GM12878 (cell line): ENCODE measurements at regions not wholly inside any gene's neighbourhood (a gene's known extent, or its start where the extent isn't known, plus 50 kb on each side); places are given as distances from the start of the nearest gene placed in this dataset.

Experiments used
- ATAC-seq: fragments of 200-7000 bp; cut with Tn5 transposase; 3 replicates; pipeline ENCODE4 v1.9.1; 2020; ENCODE audit warnings: mild to moderate bottlenecking, moderate library complexity
- BruUV-seq: library from RNA; stranded (reverse); fragments of 400-500 nt; replicated peaks from 2 replicates; lab custom pipeline; 2021; lab: Mats Ljungman, UMichigan
- CTCF ChIA-PET: fragments of 300-600 bp; sonication (Branson Sonifier 250); formaldehyde crosslinking; extraction: SDS; loops from one replicate; lab custom pipeline; 2021; ENCODE audit warnings: inconsistent platforms; lab: Yijun Ruan, JAX
- POLR2A ChIA-PET: fragments of 350-600 bp; formaldehyde crosslinking; extraction: SDS; loops from one replicate; lab custom pipeline; 2021; ENCODE audit warnings: inconsistent platforms; lab: Charles Lee
- RAD21 ChIA-PET: fragments of 300-600 bp; sonication (Branson Sonifier 250); formaldehyde crosslinking; loops from one replicate; lab custom pipeline; 2023; ENCODE audit warnings: antibody characterized with exemption; ENCODE audit not compliant: unreplicated experiment; lab: Charles Lee
- SMC1A ChIA-PET: fragments of 300-600 bp; sonication (Branson Sonifier 250); formaldehyde crosslinking; loops from one replicate; lab custom pipeline; 2023; ENCODE audit not compliant: unreplicated experiment, uncharacterized antibody; lab: Charles Lee
- DNase-seq: peaks from one replicate; pipeline ENCODE4 v3.0.0-alpha.2; 2011; ENCODE audit warnings: low read depth, low spot score
- FAIRE-seq: peaks from 3 replicates; lab custom pipeline; 2011; peaks lifted over from hg19 to GRCh38; lab: Jason Lieb, UNC
- H2AFZ ChIP-seq: 2 replicates; pipeline ENCODE4 v1.6.0; 2011; ENCODE audit warnings: low read depth, low read length, control low read depth; ENCODE audit not compliant: control insufficient read depth
- H3K27ac ChIP-seq: 2 replicates; pipeline ENCODE4 v1.5.1; 2011; ENCODE audit warnings: control low read depth; ENCODE audit not compliant: control insufficient read depth, insufficient read depth
- H3K27me3 ChIP-seq, 2 experiments: replicated peaks in 1 of 2; 2 replicates each; pipeline versions ENCODE4 v1.6.0 to v1.6.1; 2011; ENCODE audit warnings: low read length in 1 of 2; ENCODE audit not compliant: control insufficient read depth in 2 of 2, insufficient read depth in 2 of 2
- H3K36me3 ChIP-seq, 2 experiments: 2 replicates each; pipeline ENCODE4 v1.5.1; 2011; ENCODE audit warnings: low read length in 1 of 2; ENCODE audit not compliant: control insufficient read depth in 2 of 2, insufficient read depth in 2 of 2
- H3K4me1 ChIP-seq: 2 replicates; pipeline ENCODE4 v1.6.1; 2011; ENCODE audit warnings: mild to moderate bottlenecking, low read length, moderate library complexity, mixed read lengths; ENCODE audit not compliant: control insufficient read depth, insufficient read depth
- H3K4me2 ChIP-seq: 2 replicates; pipeline ENCODE4 v1.6.0; 2011; ENCODE audit warnings: control low read depth; ENCODE audit not compliant: control insufficient read depth, insufficient read depth
- H3K4me3 ChIP-seq: fragments of 200-600 bp; sonication (generic); 2 replicates; pipeline ENCODE4 v1.5.1; 2016
- H3K79me2 ChIP-seq: 2 replicates; pipeline ENCODE4 v1.6.0; 2011; ENCODE audit warnings: low read length; ENCODE audit not compliant: control insufficient read depth, insufficient read depth
- H3K9ac ChIP-seq: 2 replicates; pipeline ENCODE4 v1.8.0; 2011; ENCODE audit warnings: low read length, control low read depth, mixed read lengths; ENCODE audit not compliant: control insufficient read depth, insufficient read depth
- H3K9me3 ChIP-seq: replicated peaks from 3 replicates; pipeline ENCODE4 v1.5.1; 2011; ENCODE audit warnings: mild to moderate bottlenecking, low read length; ENCODE audit not compliant: control insufficient read depth, insufficient read depth
- H4K20me1 ChIP-seq: 2 replicates; pipeline ENCODE4 v1.6.0; 2011; ENCODE audit not compliant: control insufficient read depth, insufficient read depth
- BACH1 ChIP-seq: fragments of 450-650 bp; IDR thresholded peaks from 2 replicates; pipeline ENCODE4 v1.6.1; 2017; ENCODE audit warnings: mild to moderate bottlenecking, borderline replicate concordance
- BHLHE40 ChIP-seq, 2 experiments: fragments of 450-650 bp in 1 of 2; IDR thresholded peaks; 2 replicates each; pipeline ENCODE4 v1.6.1; 2011 to 2017; ENCODE audit warnings: low read depth in 2 of 2, borderline replicate concordance in 1 of 2, improper control_type of control experiment in 1 of 2, low read length in 1 of 2, mild to moderate bottlenecking in 1 of 2
- BRCA1 ChIP-seq: IDR thresholded peaks from 2 replicates; pipeline ENCODE4 v1.6.1; 2011; ENCODE audit warnings: low read depth, low read length, improper control_type of control experiment
- PRDM15 ChIP-seq: fragments of 450-650 bp; formaldehyde crosslinking; IDR thresholded peaks from 2 replicates; pipeline ENCODE4 v1.4.0; 2020; ENCODE audit warnings: mild to moderate bottlenecking, moderate library complexity
- SUPT20H ChIP-seq: IDR thresholded peaks from 2 replicates; pipeline ENCODE4 v1.6.1; 2011; ENCODE audit warnings: low read depth, mild to moderate bottlenecking, low read length, moderate library complexity, borderline replicate concordance; ENCODE audit not compliant: control insufficient read depth
- WGBS: methylation state at CpG from one replicate; pipeline ENCODE4 v1.1.6; 2016; ENCODE audit warnings: low lambda C conversion rate; ENCODE audit not compliant: insufficient replicate concordance, insufficient coverage; ENCODE audit errors: missing lambda C conversion rate; 5-methylcytosine and 5-hydroxymethylcytosine counted together
- in situ Hi-C: fragments of 300-500 bp; cut with MboI; formaldehyde crosslinking; loops from 9 replicates; pipeline ENCODE4 v1.14.3; 2018; ENCODE audit warnings: mixed read lengths
- intact Hi-C: fragments of 100-400 bp; cut with micrococcal nuclease; formaldehyde crosslinking; loops from one replicate; pipeline ENCODE4 v1.14.2; 2022; ENCODE audit not compliant: unreplicated experiment

DNA sequence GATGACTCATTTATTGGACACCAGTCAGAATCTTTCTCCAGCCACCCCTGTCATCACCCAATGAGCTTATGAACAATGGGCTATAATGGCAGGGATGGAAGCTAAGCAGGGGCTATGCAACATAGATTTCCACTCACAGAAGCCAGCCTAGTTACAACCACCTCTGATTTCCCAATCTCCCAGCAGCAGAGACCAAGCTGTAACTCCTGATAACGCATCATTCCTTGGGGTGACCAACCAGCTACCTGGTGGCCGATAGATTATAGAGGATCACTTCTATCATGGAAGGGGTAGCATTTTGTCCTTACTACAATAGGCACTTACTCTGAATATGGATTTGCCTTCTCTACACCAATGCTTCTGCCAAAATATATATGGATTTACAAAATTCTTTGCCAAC, 302.3 kb upstream of the ATXN7L3B start:
- TF ChIP-seq BHLHE40 (IDR thresholded peaks at IDR 0.05; ENCODE audit: borderline replicate concordance in 1 of 2, low read depth in 2 of 2, low read length in 1 of 2) (no peak), BRCA1 (no peak), BACH1 (no peak), SUPT20H (no peak)
- TF ChIP-seq, all 136 proteins: peak for 0
- no peaks in the 10 kb centered on the region for H4K20me1 ChIP-seq
- H3K36me3 ChIP-seq, result no peaks in the 10 kb centered on the region
- no peak overlapping the region for H3K9ac ChIP-seq
- FAIRE-seq (no peak), DNase-seq (no peak), ATAC-seq (no peak)
- H3K4me3 ChIP-seq, result no peak overlapping the region
- intact Hi-C loops, result no loop called here
- BruUV-seq, result no TSS peak
- H3K9me3 ChIP-seq, result no peaks in the 10 kb centered on the region
- WGBS, result 47% methylated on average over 2 of the region's 2 CpGs
- in situ Hi-C loops, result no loop called here
- ChIA-PET SMC1A (no interaction called here), CTCF (no interaction called here), RAD21 (no interaction called here), POLR2A (no interaction called here)
- H3K4me1 ChIP-seq, result no peaks in the 10 kb centered on the region
- no peak overlapping the region for H2AFZ ChIP-seq
- H3K27me3 ChIP-seq, result no peaks in the 10 kb centered on the region
- H3K4me2 ChIP-seq, result no peak overlapping the region
- H3K79me2 ChIP-seq, result no peaks in the 10 kb centered on the region
- H3K27ac ChIP-seq, result no peak overlapping the region

DNA sequence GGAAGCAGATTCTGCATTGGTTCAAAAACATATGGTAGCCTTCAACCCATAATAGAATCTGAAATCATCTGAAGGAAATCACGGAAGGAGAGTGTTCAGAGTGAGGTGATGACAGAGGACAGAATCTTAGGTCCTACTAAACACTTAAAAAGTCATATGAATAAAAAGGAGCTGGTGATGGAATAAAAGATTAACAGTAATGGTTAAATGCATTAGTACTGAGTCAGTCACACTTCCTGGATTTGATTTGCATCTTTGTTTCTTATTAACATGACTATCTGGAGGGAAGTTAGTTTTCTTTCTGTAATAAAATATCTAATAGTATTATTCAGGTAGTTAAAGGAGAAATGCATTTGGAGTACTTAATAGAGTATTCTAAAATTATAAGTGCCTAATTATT, 296.3 kb upstream of the ATXN7L3B start:
- ChIA-PET RAD21 (no interaction called here), SMC1A (no interaction called here), CTCF (no interaction called here), POLR2A (no interaction called here)
- no TSS peak for BruUV-seq
- H4K20me1 ChIP-seq, result no peaks in the 10 kb centered on the region
- no peak overlapping the region for H3K27ac ChIP-seq
- no peaks in the 10 kb centered on the region for H3K4me1 ChIP-seq
- no peak for FAIRE-seq
- H3K27me3 ChIP-seq, result no peaks in the 10 kb centered on the region
- 82% methylated on average over 1 of the region's 1 CpG for WGBS
- H3K9me3 ChIP-seq, result no peaks in the 10 kb centered on the region
- DNase-seq, result no peak
- no peak for ATAC-seq
- no peak overlapping the region for H2AFZ ChIP-seq
- no peaks in the 10 kb centered on the region for H3K36me3 ChIP-seq
- no peak overlapping the region for H3K4me3 ChIP-seq
- H3K4me2 ChIP-seq, result no peak overlapping the region
- H3K79me2 ChIP-seq, result no peaks in the 10 kb centered on the region
- no peak overlapping the region for H3K9ac ChIP-seq
- no peak for TF ChIP-seq PRDM15 (CRISPR knock-in tag)
- intact Hi-C loops, result no loop called here
- in situ Hi-C loops, result no loop called here
